Ureter (tissue), 1 donor: ENCODE measurements at regions not wholly inside any gene's neighbourhood (a gene's known extent, or its start where the extent isn't known, plus 50 kb on each side); places are given as distances from the start of the nearest gene placed in this dataset.

ENCODE experiments used
- DNase-seq: peaks from one replicate; pipeline ENCODE4 v3.0.0-alpha.2; 2020; ENCODE audit warnings: low spot score
- donor health status: DM: yes; HTN: yes; CAD: no.

GRCh38 chr16:85187886-85188285 lies 75.6 kb upstream of the CIBAR2 start:
- DNase-seq: no peak

- DNase-seq: no peak
Observed at GRCh38 chr16:85188822-85189672, 76.8 kb upstream of the CIBAR2 start.

GRCh38 chr16:85190572-85190971 lies 78.3 kb upstream of the CIBAR2 start:
- no peak for DNase-seq

- DNase-seq: no peak
Observed at GRCh38 chr16:85191341-85191965, 79.2 kb upstream of the CIBAR2 start.

- DNase-seq: no peak
Observed at GRCh38 chr16:85192238-85193114, 80.2 kb upstream of the CIBAR2 start.

GRCh38 chr16:85193115-85193493 lies 80.8 kb upstream of the CIBAR2 start:
- DNase-seq: no peak

- DNase-seq: no peak
Observed at GRCh38 chr16:85193876-85194275, 81.6 kb upstream of the CIBAR2 start.

GRCh38 chr16:85194307-85195270 lies 82.3 kb upstream of the CIBAR2 start:
- DNase-seq: no peak

- no peak for DNase-seq
Observed at GRCh38 chr16:85195271-85195647, 83.0 kb upstream of the CIBAR2 start.

GRCh38 chr16:85195900-85196772 lies 83.9 kb upstream of the CIBAR2 start:
- DNase-seq: no peak

GRCh38 chr16:85196976-85197375 lies 84.7 kb upstream of the CIBAR2 start:
- no peak for DNase-seq

GRCh38 chr16:85197611-85198566 lies 85.6 kb upstream of the CIBAR2 start:
- DNase-seq: no peak

GRCh38 chr16:85199069-85199725 lies 86.9 kb upstream of the CIBAR2 start:
- no peak for DNase-seq

GRCh38 chr16:85199880-85200279 lies 87.6 kb upstream of the CIBAR2 start:
- DNase-seq: no peak

- DNase-seq: no peak
Observed at GRCh38 chr16:85200471-85201278, 88.4 kb upstream of the CIBAR2 start.

- DNase-seq: no peak
Observed at GRCh38 chr16:85201574-85201973, 89.3 kb upstream of the CIBAR2 start.

GRCh38 chr16:85202051-85202601 lies 89.9 kb upstream of the CIBAR2 start:
- no peak for DNase-seq
